ENCODE measurements at regions not wholly inside any gene's neighbourhood (a gene's known extent, or its start where the extent isn't known, plus 50 kb on each side); places are given as distances from the start of the nearest gene placed in this dataset.

DNA sequence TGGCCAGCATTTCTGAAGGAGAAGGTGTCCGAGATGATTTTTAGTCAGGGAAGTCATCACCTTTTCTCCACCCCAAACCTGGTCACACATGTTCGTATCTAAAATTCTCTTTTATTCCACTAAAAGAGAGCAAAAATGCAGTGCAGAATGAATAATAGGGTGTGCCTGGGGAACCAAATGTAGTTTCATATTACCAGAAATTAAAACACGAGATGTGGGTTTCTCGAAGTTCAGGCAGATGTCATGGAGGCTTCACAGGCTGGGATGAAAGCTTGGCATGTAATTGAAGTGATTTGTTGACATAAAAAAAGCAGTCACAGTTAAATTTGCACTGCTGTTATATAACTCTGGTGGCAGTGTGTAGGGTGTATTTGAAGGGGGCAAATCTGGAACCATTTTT is 165.5 kb upstream of the PDE5A start:
- BruUV-seq (replicated peaks): no TSS peak
- in situ Hi-C loops (cut with MboI; ENCODE audit: low sequenced_read_pairs): no loop called here
- H3K4ac ChIP-seq (ENCODE audit: low read depth, low read length): no peak overlapping the region
- H2AK5ac ChIP-seq (ENCODE audit: low read depth, low read length): no peak overlapping the region
- no peaks in the 10 kb centered on the region for H3K9me3 ChIP-seq (ENCODE audit: control insufficient read depth, insufficient read depth, low read length)
- no peak for ATAC-seq (ENCODE audit: low read depth)
- intact Hi-C loops (cut with micrococcal nuclease): no loop called here
- ChIA-PET POLR2A (ENCODE audit: unreplicated experiment) (no interaction called here), CTCF (no interaction called here)
- H4K5ac ChIP-seq (ENCODE audit: low read depth, low read length): no peak overlapping the region
- H3K56ac ChIP-seq (ENCODE audit: extremely low read depth, insufficient read depth, low read length): no peak overlapping the region
- H3K36me3 ChIP-seq (ENCODE audit: control insufficient read depth, insufficient read depth, low read length): no peaks in the 10 kb centered on the region
- no peak for TF ChIP-seq CHD1 (IDR thresholded peaks at IDR 0.05; ENCODE audit: low read depth, low read length)
- no peak for TF ChIP-seq RAD21 (IDR thresholded peaks at IDR 0.05; ENCODE audit: low read length)
- TF ChIP-seq RCOR1 (IDR thresholded peaks at IDR 0.05; ENCODE audit: insufficient replicate concordance, low read length): no peak
- no peak for TF ChIP-seq MAFK (IDR thresholded peaks at IDR 0.05; ENCODE audit: low read depth, low read length)
- TF ChIP-seq CEBPB (IDR thresholded peaks at IDR 0.05; ENCODE audit: low read depth, low read length): no peak
- H3K79me1 ChIP-seq (ENCODE audit: low read depth in 1 of 2, low read length in 2 of 2): no peaks in the 10 kb centered on the region
- H3K4me2 ChIP-seq (ENCODE audit: low read depth, low read length): no peak overlapping the region
- DNase-seq: no peak
- H3K14ac ChIP-seq (replicated peaks; ENCODE audit: low read depth, low read length): no peak overlapping the region
- no peak overlapping the region for H2BK120ac ChIP-seq (ENCODE audit: low read depth, low read length)
- H2BK15ac ChIP-seq (ENCODE audit: low read depth, low read length): no peak overlapping the region
- H3K27me3 ChIP-seq (ENCODE audit: control insufficient read depth, insufficient read depth, low read length): no peaks in the 10 kb centered on the region
- no peak overlapping the region for H3K27ac ChIP-seq (ENCODE audit: insufficient read depth, low read length)
- no peaks in the 10 kb centered on the region for H3K4me1 ChIP-seq (ENCODE audit: control insufficient read depth, insufficient read depth, low read length)
- no peak overlapping the region for H3K9ac ChIP-seq (ENCODE audit: low read depth, low read length)
- H2AFZ ChIP-seq (replicated peaks; ENCODE audit: low read length, poor library complexity): no peak overlapping the region
- H2BK5ac ChIP-seq (ENCODE audit: low read depth, low read length, poor library complexity, severe bottlenecking): no peak overlapping the region
- H3K9me1 ChIP-seq (ENCODE audit: insufficient read depth, low read length): no peaks in the 10 kb centered on the region
- H4K8ac ChIP-seq (ENCODE audit: low read depth in 2 of 2, low read length in 2 of 2): no peak overlapping the region
- H3K4me3 ChIP-seq (ENCODE audit: insufficient read depth, low read depth, low read length): no peak overlapping the region
- no peak overlapping the region for H3K18ac ChIP-seq (ENCODE audit: low read depth, low read length)
- no peak overlapping the region for H2AK9ac ChIP-seq (replicated peaks; ENCODE audit: low read depth, low read length, poor library complexity)
- dilution Hi-C loops (cut with HindIII; ENCODE audit: low sequenced_read_pairs, unreplicated experiment): no loop called here
- no peaks in the 10 kb centered on the region for H4K20me1 ChIP-seq (ENCODE audit: insufficient read depth, low read length)
- no peak overlapping the region for H2BK20ac ChIP-seq (ENCODE audit: low read depth, low read length)
- WGBS, 2 experiments (ENCODE audit: extremely low coverage in 2 of 2, insufficient read length in 1 of 2): 71% methylated on average over 1 of the region's 4 CpGs; no CpG with 5 or more reads in 1 of the 2 experiments
- no peak overlapping the region for H3K23ac ChIP-seq (ENCODE audit: low read depth, low read length)
- H4K91ac ChIP-seq (ENCODE audit: insufficient read depth, low read depth, low read length): no peak overlapping the region
